ENCODE measurements at regions not wholly inside any gene's neighbourhood (a gene's known extent, or its start where the extent isn't known, plus 50 kb on each side); places are given as distances from the start of the nearest gene placed in this dataset.

GRCh38 chr5:66368811-66369210, 224.7 kb downstream of the SREK1 start:
- no peak overlapping the region for H3K9ac ChIP-seq (ENCODE audit: extremely low read depth, insufficient read length, low read length)

More at GRCh38 chr5:66368811-66369210, 224.7 kb downstream of the SREK1 start:
- H3K23ac ChIP-seq (ENCODE audit: insufficient read length, low read depth, low read length): no peak overlapping the region
- H3K4me2 ChIP-seq (ENCODE audit: insufficient read depth, insufficient read length, low read length): no peak overlapping the region
- DNase-seq: no peak
- Mint-ChIP-seq H3K27ac (no peak overlapping the region), H3K36me3 (ENCODE audit: insufficient read depth in 1 of 3, low read depth in 3 of 3) (no peaks in the 10 kb centered on the region), H3K4me1 (peaks cover 0 to 3% of the 10 kb centered on the region in 2 experiments; a peak in 1 of 4 replicates), H3K9me3 (no peaks in the 10 kb centered on the region), H3K27me3 (ENCODE audit: low read depth) (peaks cover 1% of the 10 kb centered on the region), H3K4me3 (no peak overlapping the region)
- H2AFZ ChIP-seq (ENCODE audit: low read length): no peak overlapping the region
- no peak overlapping the region for H2BK12ac ChIP-seq (ENCODE audit: insufficient read length, low read depth, low read length)
- H2BK20ac ChIP-seq (ENCODE audit: low read depth, low read length, poor library complexity, severe bottlenecking): no peak overlapping the region
- H2BK120ac ChIP-seq (ENCODE audit: low read depth, low read length, poor library complexity, severe bottlenecking): no peak overlapping the region
- no peak overlapping the region for H3K56ac ChIP-seq (ENCODE audit: insufficient read length, low read depth, low read length)
- no peak for TF ChIP-seq CTCF (conservative IDR thresholded peaks at IDR 0.05)
- H3K27me3 ChIP-seq (ENCODE audit: insufficient read depth, low read length): no peaks in the 10 kb centered on the region
- H3K9me3 ChIP-seq (ENCODE audit: control insufficient read depth, low read depth, low read length): no peaks in the 10 kb centered on the region
- H2AK5ac ChIP-seq (ENCODE audit: insufficient read length, low read length): no peak overlapping the region
- no peak overlapping the region for H4K5ac ChIP-seq (ENCODE audit: insufficient read length, low read depth, low read length)
- H3K4ac ChIP-seq (ENCODE audit: low read depth, low read length): no peak overlapping the region
- no peaks in the 10 kb centered on the region for H3K79me2 ChIP-seq (ENCODE audit: insufficient read depth, low read length)
- no peaks in the 10 kb centered on the region for H3K23me2 ChIP-seq (ENCODE audit: insufficient read length, low read depth, low read length, poor library complexity, severe bottlenecking)
- no peak overlapping the region for H3K14ac ChIP-seq (ENCODE audit: insufficient read depth, low read length)
- H3K4me1 ChIP-seq (ENCODE audit: insufficient read depth, low read length): no peaks in the 10 kb centered on the region
- no peaks in the 10 kb centered on the region for H4K20me1 ChIP-seq (ENCODE audit: control insufficient read depth, insufficient read depth, insufficient read length)
- H2BK15ac ChIP-seq (ENCODE audit: low read depth, low read length): no peak overlapping the region
- no peak overlapping the region for H3K18ac ChIP-seq (ENCODE audit: insufficient read length, low read depth, low read length)
- no peak overlapping the region for H2BK5ac ChIP-seq (ENCODE audit: insufficient read length, low read length)
- no CpG with 5 or more reads among the region's 2 CpGs for WGBS (ENCODE audit: extremely low coverage, insufficient read length, low lambda C conversion rate)
- H4K8ac ChIP-seq (replicated peaks; ENCODE audit: insufficient read length, low read depth, low read length): no peak overlapping the region
- no peak overlapping the region for H4K91ac ChIP-seq (ENCODE audit: insufficient read length, low read depth, low read length)
- H3K27ac ChIP-seq (ENCODE audit: insufficient read length, low read depth, low read length): no peak overlapping the region
- no peak overlapping the region for H3T11ph ChIP-seq (ENCODE audit: low read length)
- H3K79me1 ChIP-seq (ENCODE audit: insufficient read depth, low read depth, low read length, poor library complexity, severe bottlenecking): no peaks in the 10 kb centered on the region

Data from H9 (cell line).